ENCODE measurements at regions not wholly inside any gene's neighbourhood (a gene's known extent, or its start where the extent isn't known, plus 50 kb on each side); places are given as distances from the start of the nearest gene placed in this dataset.

DNA sequence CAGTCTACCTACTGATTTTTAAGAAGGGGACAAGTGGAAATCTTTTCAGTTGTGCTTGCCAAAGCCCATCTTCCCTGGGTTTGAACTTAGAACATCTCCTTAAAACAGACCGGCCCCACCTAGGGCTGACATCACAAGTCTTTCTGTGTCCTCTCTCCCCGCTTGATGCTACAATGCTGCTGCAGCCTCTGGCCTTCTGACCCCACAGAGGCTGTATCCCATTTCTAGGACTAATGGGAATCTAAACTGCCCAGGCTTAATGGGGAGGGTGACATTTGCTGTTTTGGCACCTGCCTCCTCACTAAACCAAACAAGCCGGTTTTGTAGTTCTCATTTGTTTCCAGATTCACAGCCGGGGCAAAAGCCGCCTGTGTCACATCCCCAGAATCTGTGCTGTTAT lies 121.3 kb upstream of the CADM1 start:
- H3K4me2 ChIP-seq (ENCODE audit: insufficient read depth, low read length, poor library complexity, severe bottlenecking): no peak overlapping the region
- H3K27me3 ChIP-seq (ENCODE audit: control insufficient read depth in 3 of 3, insufficient read depth in 3 of 3, low read depth in 1 of 3, low read length in 3 of 3): no peaks in the 10 kb centered on the region

GRCh38 chr11:115624065-115624464 lies 119.8 kb upstream of the CADM1 start:
- Histone ChIP-seq H2BK12ac (ENCODE audit: low read length) (no peak overlapping the region), H4K91ac (ENCODE audit: low read depth, low read length, poor library complexity) (no peak overlapping the region), H3K36me3 (replicated peaks in 1 of 2; ENCODE audit: control insufficient read depth in 2 of 2, insufficient read depth in 2 of 2, low read length in 2 of 2) (no peaks in the 10 kb centered on the region), H4K8ac (ENCODE audit: low read depth, low read length) (no peak overlapping the region), H3K4ac (ENCODE audit: low read length) (no peak overlapping the region), H2AFZ (ENCODE audit: low read length) (no peak overlapping the region), H3K23ac (ENCODE audit: low read depth, low read length, poor library complexity) (no peak overlapping the region), H3K79me1 (ENCODE audit: low read depth, low read length) (no peaks in the 10 kb centered on the region), H2AK5ac (ENCODE audit: low read depth, low read length) (no peak overlapping the region), H3K18ac (ENCODE audit: low read length) (no peak overlapping the region), H3K9ac (ENCODE audit: low read depth, low read length, poor library complexity) (no peak overlapping the region), H2BK5ac (ENCODE audit: low read length) (no peak overlapping the region), H3K27me3 (ENCODE audit: control insufficient read depth in 3 of 3, insufficient read depth in 3 of 3, low read depth in 1 of 3, low read length in 3 of 3) (no peaks in the 10 kb centered on the region), H3K4me1 (ENCODE audit: control insufficient read depth in 2 of 2, insufficient read depth in 1 of 2, low read depth in 1 of 2, low read length in 2 of 2) (peaks cover 6 to 20% of the 10 kb centered on the region in 2 donors), H2BK120ac (ENCODE audit: low read depth, low read length) (no peak overlapping the region), H3K9me3 (replicated peaks in 1 of 2; ENCODE audit: control insufficient read depth in 2 of 2, insufficient read depth in 1 of 2, low read depth in 1 of 2, low read length in 2 of 2) (no peaks in the 10 kb centered on the region), H3K4me2 (ENCODE audit: insufficient read depth, low read length, poor library complexity, severe bottlenecking) (no peak overlapping the region), H3K4me3 (ENCODE audit: low read length in 2 of 2) (no peak overlapping the region), H3K27ac (replicated peaks; ENCODE audit: low read length) (no peak overlapping the region), H3K14ac (ENCODE audit: low read length) (no peak overlapping the region), H2BK15ac (ENCODE audit: low read length) (no peak overlapping the region)
- DNase-seq (ENCODE audit: low spot score): no peak
- WGBS, 2 donors (ENCODE audit: extremely low coverage in 2 of 2, insufficient read length in 2 of 2, insufficient replicate concordance in 1 of 2): no CpG with 5 or more reads among the region's 7 CpGs

More for the DNA sequence above, 121.3 kb upstream of the CADM1 start:
- Histone ChIP-seq H2BK15ac (ENCODE audit: low read length) (peak overlapping the region; percentile 42), H3K4me1 (ENCODE audit: control insufficient read depth in 2 of 2, insufficient read depth in 1 of 2, low read depth in 1 of 2, low read length in 2 of 2) (peaks cover 8 to 30% of the 10 kb centered on the region in 2 donors), H3K9ac (ENCODE audit: low read depth, low read length, poor library complexity) (no peak overlapping the region), H3K79me1 (ENCODE audit: low read depth, low read length) (no peaks in the 10 kb centered on the region), H2BK5ac (ENCODE audit: low read length) (no peak overlapping the region), H4K91ac (ENCODE audit: low read depth, low read length, poor library complexity) (no peak overlapping the region), H3K23ac (ENCODE audit: low read depth, low read length, poor library complexity) (no peak overlapping the region), H3K18ac (ENCODE audit: low read length) (no peak overlapping the region), H4K8ac (ENCODE audit: low read depth, low read length) (no peak overlapping the region), H3K36me3 (replicated peaks in 1 of 2; ENCODE audit: control insufficient read depth in 2 of 2, insufficient read depth in 2 of 2, low read length in 2 of 2) (no peaks in the 10 kb centered on the region), H3K9me3 (replicated peaks in 1 of 2; ENCODE audit: control insufficient read depth in 2 of 2, insufficient read depth in 1 of 2, low read depth in 1 of 2, low read length in 2 of 2) (no peaks in the 10 kb centered on the region), H3K4me3 (ENCODE audit: low read length in 2 of 2) (no peak overlapping the region), H3K27ac (replicated peaks; ENCODE audit: low read length) (peak overlapping the region; percentile 1), H2BK120ac (ENCODE audit: low read depth, low read length) (no peak overlapping the region), H2AFZ (ENCODE audit: low read length) (peak overlapping the region; percentile 58), H2BK12ac (ENCODE audit: low read length) (no peak overlapping the region), H3K4ac (ENCODE audit: low read length) (no peak overlapping the region), H2AK5ac (ENCODE audit: low read depth, low read length) (no peak overlapping the region), H3K14ac (ENCODE audit: low read length) (no peak overlapping the region)
- no CpG with 5 or more reads among the region's 5 CpGs for WGBS, 2 donors (ENCODE audit: extremely low coverage in 2 of 2, insufficient read length in 2 of 2, insufficient replicate concordance in 1 of 2)
- no peak for DNase-seq (ENCODE audit: low spot score)

- Histone ChIP-seq H3K36me3 (replicated peaks in 1 of 2; ENCODE audit: control insufficient read depth in 2 of 2, insufficient read depth in 2 of 2, low read length in 2 of 2) (no peaks in the 10 kb centered on the region), H2BK5ac (ENCODE audit: low read length) (no peak overlapping the region), H2BK15ac (ENCODE audit: low read length) (peak overlapping the region; percentile 34), H3K4me3 (ENCODE audit: low read length in 2 of 2) (no peak overlapping the region), H3K4me2 (ENCODE audit: insufficient read depth, low read length, poor library complexity, severe bottlenecking) (no peak overlapping the region), H3K9ac (ENCODE audit: low read depth, low read length, poor library complexity) (no peak overlapping the region), H4K91ac (ENCODE audit: low read depth, low read length, poor library complexity) (no peak overlapping the region), H3K4me1 (ENCODE audit: control insufficient read depth in 2 of 2, insufficient read depth in 1 of 2, low read depth in 1 of 2, low read length in 2 of 2) (peaks cover 6 to 20% of the 10 kb centered on the region in 2 donors), H3K9me3 (replicated peaks in 1 of 2; ENCODE audit: control insufficient read depth in 2 of 2, insufficient read depth in 1 of 2, low read depth in 1 of 2, low read length in 2 of 2) (no peaks in the 10 kb centered on the region), H2BK120ac (ENCODE audit: low read depth, low read length) (no peak overlapping the region), H3K14ac (ENCODE audit: low read length) (peak overlapping the region; percentile 42), H3K18ac (ENCODE audit: low read length) (peak overlapping the region; percentile 83), H4K8ac (ENCODE audit: low read depth, low read length) (no peak overlapping the region), H2BK12ac (ENCODE audit: low read length) (peak overlapping the region; percentile 64), H3K4ac (ENCODE audit: low read length) (no peak overlapping the region), H3K23ac (ENCODE audit: low read depth, low read length, poor library complexity) (no peak overlapping the region), H2AFZ (ENCODE audit: low read length) (no peak overlapping the region), H2AK5ac (ENCODE audit: low read depth, low read length) (peak overlapping the region; percentile 21), H3K27me3 (ENCODE audit: control insufficient read depth in 3 of 3, insufficient read depth in 3 of 3, low read depth in 1 of 3, low read length in 3 of 3) (no peaks in the 10 kb centered on the region), H3K27ac (replicated peaks; ENCODE audit: low read length) (no peak overlapping the region), H3K79me1 (ENCODE audit: low read depth, low read length) (no peaks in the 10 kb centered on the region)
- no CpG with 5 or more reads among the region's 9 CpGs for WGBS, 2 donors (ENCODE audit: extremely low coverage in 2 of 2, insufficient read length in 2 of 2, insufficient replicate concordance in 1 of 2)
- no peak for DNase-seq (ENCODE audit: low spot score)
Measured at GRCh38 chr11:115623021-115623451, 118.8 kb upstream of the CADM1 start.

GRCh38 chr11:115618428-115618827 lies 114.2 kb upstream of the CADM1 start:
- no peak overlapping the region for H2BK15ac ChIP-seq (ENCODE audit: low read length)
- no peak overlapping the region for H3K14ac ChIP-seq (ENCODE audit: low read length)
- DNase-seq (ENCODE audit: low spot score): no peak
- no peaks in the 10 kb centered on the region for H3K79me1 ChIP-seq (ENCODE audit: low read depth, low read length)
- H3K36me3 ChIP-seq (replicated peaks in 1 of 2; ENCODE audit: control insufficient read depth in 2 of 2, insufficient read depth in 2 of 2, low read length in 2 of 2): no peaks in the 10 kb centered on the region
- H2BK5ac ChIP-seq (ENCODE audit: low read length): no peak overlapping the region
- no peak overlapping the region for H3K9ac ChIP-seq (ENCODE audit: low read depth, low read length, poor library complexity)
- H3K4me1 ChIP-seq (ENCODE audit: control insufficient read depth in 2 of 2, insufficient read depth in 1 of 2, low read depth in 1 of 2, low read length in 2 of 2): peaks cover 5 to 6% of the 10 kb centered on the region in 2 donors
- H3K18ac ChIP-seq (ENCODE audit: low read length): no peak overlapping the region
- no peak overlapping the region for H4K91ac ChIP-seq (ENCODE audit: low read depth, low read length, poor library complexity)
- H4K8ac ChIP-seq (ENCODE audit: low read depth, low read length): no peak overlapping the region
- H2AK5ac ChIP-seq (ENCODE audit: low read depth, low read length): no peak overlapping the region
- H2BK12ac ChIP-seq (ENCODE audit: low read length): no peak overlapping the region
- H3K27ac ChIP-seq (replicated peaks; ENCODE audit: low read length): no peak overlapping the region
- H3K4me2 ChIP-seq (ENCODE audit: insufficient read depth, low read length, poor library complexity, severe bottlenecking): no peak overlapping the region
- H3K4ac ChIP-seq (ENCODE audit: low read length): no peak overlapping the region
- H3K23ac ChIP-seq (ENCODE audit: low read depth, low read length, poor library complexity): no peak overlapping the region
- H3K4me3 ChIP-seq (ENCODE audit: low read length in 2 of 2): no peak overlapping the region
- no peaks in the 10 kb centered on the region for H3K9me3 ChIP-seq (replicated peaks in 1 of 2; ENCODE audit: control insufficient read depth in 2 of 2, insufficient read depth in 1 of 2, low read depth in 1 of 2, low read length in 2 of 2)
- H2BK120ac ChIP-seq (ENCODE audit: low read depth, low read length): no peak overlapping the region
- no peak overlapping the region for H2AFZ ChIP-seq (ENCODE audit: low read length)
- no peaks in the 10 kb centered on the region for H3K27me3 ChIP-seq (ENCODE audit: control insufficient read depth in 3 of 3, insufficient read depth in 3 of 3, low read depth in 1 of 3, low read length in 3 of 3)

All from neuronal stem cell (in vitro differentiated cells).